Muscle of arm (tissue), 1 donor: ENCODE measurements at regions not wholly inside any gene's neighbourhood (a gene's known extent, or its start where the extent isn't known, plus 50 kb on each side); places are given as distances from the start of the nearest gene placed in this dataset.

ENCODE experiments used
- DNase-seq: peaks from one replicate; pipeline ENCODE4 v3.0.0-alpha.2; 2013

DNA sequence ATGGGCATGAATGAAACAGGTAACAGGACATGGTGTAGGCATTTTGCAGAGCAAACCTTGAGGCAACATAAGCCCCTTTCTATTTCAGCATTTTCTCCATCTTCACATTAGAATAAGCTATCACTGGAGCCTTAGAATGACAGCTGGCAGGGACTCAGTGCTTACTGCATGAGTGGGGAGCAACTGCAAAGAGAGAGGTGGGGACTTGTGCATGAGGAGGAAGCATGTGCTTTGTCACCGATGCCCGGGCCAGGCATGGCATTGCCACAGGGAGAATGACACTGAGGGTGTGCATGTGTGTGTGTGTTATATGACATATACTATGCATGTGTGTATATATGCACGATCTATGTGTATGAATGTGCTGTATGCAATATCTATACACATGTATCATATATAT is 258.2 kb upstream of the RAB6C start:
- no peak for DNase-seq

DNA sequence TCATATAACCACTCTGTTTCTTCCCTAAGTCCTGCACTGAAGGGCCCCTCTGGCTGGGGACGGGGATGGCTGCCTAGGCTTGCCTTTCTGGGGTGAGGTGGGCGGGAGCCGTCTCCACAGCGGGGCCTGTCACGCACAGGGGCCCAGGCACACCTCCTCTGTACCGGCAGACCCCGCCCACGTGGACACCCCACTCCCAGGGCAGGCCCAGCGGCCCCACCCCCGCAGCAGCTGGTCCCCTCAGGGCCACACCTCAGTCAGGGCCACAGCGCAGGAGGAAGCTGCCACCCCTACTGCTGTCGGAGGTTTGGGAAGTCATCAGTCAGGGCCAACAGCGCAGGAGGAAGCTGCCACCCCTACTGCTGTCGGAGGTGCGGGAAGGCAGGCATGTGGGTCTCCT is 257.6 kb upstream of the RAB6C start:
- DNase-seq, result no peak

DNA sequence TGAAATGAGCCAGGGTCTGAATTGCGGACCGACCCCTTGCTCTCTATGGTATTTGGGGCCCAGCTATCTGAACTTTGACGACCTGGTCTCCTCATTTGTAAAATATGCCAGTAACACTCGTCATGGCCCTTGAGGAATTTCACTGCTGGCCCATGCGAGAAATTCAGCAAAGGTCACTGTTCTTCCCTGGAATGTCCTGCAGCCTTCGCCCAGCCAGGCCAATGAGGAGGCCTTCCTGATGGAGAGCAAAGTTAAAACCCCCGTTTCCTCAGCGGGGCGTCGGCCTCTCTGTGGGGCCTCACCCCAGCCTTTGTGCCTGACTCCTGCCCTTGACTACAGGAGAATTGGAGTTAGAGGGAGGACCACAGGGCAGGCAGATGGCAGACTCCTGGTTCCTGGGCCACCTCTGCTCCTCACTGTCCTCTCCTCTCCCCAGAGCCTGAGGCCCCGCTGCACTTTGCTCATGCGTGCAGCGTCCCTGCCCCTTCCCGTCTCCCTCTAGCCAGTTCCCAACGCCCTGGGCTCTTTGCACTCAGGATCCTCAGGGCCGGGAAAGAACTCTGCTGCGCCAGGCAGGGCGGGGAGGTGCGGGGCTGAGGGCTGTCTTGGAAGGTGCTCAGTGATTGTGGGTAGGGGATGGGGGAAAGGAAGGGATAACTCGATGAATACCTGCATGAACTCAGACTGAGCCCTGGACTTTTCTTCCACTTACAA is 257.0 kb upstream of the RAB6C start:
- DNase-seq, result no peak

DNA sequence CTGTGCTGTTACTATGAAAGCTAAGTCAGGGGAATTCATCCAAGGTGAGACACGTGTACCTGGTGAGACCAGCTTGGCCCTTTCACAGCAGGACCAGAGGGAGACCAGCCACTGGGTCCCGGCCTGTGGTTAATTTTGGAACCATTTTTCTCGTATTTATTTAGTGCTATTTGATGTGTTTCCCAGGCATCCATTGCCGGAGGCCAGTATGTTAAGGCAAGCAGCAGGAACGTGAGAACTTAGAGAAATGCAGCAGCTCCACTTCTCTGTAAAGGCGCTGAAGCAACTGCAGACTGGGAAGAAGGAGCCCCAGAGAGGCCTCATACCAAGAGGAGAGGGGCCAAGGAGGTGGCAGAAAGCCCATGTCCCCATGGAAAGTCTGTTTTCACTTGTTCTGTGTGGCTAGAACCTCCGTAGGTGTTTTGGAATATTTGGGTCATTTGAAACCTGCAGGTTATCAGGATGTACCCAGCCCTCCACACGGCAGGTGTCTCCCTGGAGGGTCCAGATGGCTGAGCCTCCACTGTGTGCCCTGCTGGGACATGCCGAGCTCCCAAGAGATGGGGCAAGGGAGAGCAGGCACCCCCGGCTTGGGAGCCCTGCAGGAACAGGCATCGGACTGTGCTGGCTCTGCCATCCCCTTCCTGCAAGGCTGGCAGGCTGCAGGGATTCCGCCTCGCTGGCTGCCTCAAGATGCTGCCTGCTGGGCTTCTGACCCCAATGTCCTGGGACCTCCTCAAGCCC is 256.0 kb upstream of the RAB6C start:
- no peak for DNase-seq

DNA sequence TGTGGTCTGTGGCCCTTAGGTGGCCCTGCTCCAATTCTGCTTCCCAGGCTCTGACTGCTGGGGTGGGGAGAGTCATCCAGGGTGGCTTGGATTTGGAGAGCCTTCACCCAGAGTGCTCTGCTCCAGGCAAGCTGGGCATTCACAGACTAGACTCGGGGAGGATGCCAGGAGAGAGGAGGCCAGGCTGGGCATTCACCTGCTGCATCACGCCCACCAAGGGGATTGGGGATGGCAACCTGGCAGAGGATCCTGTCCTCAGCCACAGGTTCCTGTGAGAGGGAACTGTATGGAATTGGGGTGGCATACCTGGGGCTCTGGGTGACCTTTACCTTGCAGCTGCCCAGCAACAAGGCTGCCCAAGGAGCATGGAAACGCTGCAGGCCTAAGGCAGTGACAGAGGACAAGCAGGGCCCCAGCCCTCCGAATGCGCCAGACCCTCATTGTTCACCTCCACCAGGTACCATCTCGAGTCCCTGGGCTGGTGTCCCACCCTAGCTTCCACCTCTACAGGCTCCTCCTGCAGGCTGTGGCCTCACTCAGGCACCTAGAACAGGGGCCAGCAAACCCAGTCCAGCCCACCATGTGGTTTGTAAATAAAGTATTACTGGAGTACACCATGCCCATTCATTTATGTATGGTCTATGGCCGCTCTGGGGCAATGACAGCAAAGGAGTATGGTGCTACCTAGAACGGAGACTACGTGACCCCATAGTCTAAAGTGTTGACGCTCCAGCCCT is 255.3 kb upstream of the RAB6C start:
- no peak for DNase-seq

DNA sequence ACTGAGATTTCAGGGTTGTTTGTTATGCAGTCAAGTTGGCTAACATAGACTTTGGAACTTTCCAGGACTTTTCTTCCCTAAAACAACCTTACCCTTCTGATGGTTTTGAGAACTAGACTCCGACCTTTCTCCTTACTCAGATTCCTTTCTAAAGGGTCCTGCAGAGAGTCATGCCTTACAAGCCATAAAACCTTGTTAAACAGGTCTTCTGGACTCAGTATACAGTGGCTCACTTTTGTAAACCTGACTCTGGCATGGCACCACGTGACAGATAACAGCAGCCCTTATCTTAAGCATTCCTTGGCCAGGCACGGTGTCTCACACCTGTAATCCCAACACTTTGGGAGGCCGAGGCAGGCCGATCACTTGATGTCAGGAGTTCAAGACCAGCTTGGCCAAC is 253.2 kb upstream of the RAB6C start:
- DNase-seq, result no peak

DNA sequence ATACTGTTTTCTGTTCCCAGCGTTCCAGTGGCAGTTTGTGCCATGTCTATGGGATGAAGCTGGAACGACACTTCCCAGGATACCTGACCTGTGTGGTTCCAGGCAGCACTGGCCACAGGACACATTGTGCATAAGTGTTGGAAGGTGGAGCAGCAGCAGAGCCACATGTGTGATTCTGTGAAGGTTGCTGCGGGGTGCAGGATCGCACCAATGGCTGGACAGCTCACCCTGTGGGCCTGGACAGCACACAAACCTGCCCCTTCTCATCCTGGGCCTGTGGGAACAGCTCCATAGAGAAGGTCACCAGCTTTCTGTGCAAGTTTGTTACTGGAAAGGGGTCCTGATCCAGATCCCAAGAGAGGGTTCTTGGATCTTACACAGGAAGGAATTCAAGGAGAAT is 252.2 kb upstream of the RAB6C start:
- no peak for DNase-seq

DNA sequence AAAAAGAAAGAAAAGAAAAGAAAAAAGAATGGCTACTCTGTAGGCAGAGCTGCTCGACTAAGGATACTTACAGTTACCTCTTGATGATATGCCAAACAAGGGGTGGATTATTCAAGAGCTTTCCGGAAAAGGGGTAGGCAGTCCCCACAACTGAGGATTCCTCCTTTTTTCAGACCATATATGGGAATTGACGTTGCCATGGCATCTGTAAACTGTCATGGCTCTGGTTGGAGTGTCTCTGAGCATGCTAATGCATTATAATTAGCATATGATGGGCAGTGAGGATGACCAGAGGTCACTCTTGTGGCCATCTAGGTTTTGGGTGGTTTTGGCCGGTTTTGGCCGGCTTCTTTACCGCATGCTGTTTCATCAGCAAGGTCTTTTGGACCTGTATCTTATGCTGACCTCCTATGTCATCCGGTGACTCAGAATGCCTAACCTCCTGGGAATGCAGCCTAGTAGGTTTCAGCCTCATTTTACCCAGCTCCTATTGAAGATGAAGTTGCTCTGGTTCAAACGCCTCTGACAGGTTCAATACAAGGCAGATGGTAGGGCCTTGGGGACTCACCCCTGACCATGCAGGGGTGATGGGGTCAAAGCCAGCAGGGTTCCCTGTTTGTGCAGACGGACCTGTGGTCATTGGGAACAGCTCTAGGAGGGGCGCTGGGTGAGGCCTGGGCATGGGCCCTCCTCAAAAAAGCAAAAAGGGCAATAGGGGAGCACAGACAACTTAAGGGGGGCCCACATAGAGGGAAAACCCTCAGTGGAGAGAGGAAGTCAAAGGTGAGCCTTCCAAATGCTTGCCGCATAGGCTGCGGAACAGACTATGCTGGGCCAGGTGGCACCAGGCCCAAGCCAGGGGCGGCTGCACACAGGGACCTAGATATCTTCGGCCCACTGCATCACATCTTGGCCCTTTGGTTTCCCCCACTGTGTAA is 251.2 kb upstream of the RAB6C start:
- no peak for DNase-seq

DNA sequence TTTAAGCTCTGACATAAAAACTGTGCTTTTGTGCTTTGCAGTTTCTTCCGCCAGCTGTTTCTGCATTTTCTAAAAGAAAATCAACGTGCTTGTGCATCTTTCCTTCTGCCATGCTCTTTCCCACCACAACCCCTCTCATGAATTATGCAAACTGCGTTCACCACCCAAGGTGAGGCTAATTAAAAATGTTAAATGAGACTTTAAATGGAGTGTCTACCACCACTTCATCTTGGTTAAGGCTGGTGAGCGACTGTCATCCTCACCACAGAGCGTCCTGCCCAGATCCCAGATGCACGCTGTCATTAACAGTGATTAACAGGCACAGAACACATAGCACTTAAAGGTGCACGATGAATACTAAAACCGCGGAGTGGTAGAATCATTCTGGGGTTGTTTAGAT is 250.5 kb upstream of the RAB6C start:
- DNase-seq, result no peak

DNA sequence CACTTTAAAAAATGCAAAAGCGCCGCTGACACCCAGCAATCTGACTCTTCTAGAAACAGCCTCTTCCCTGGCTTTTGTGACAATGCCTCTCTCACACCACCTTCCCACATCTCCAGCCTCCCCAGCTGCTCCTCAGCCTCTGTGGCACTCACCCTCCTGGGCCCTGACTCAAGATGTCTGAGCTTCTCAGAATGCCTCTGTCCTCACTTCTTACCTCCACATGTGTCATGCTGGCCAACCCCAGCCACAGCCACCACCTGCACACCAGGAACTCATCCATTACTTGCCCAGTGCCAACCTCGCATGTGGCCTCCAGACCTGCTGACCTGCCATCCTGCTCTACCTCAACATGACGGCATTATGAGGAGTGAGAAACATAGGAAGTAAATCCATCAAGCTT is 249.8 kb upstream of the RAB6C start:
- DNase-seq, result no peak

DNA sequence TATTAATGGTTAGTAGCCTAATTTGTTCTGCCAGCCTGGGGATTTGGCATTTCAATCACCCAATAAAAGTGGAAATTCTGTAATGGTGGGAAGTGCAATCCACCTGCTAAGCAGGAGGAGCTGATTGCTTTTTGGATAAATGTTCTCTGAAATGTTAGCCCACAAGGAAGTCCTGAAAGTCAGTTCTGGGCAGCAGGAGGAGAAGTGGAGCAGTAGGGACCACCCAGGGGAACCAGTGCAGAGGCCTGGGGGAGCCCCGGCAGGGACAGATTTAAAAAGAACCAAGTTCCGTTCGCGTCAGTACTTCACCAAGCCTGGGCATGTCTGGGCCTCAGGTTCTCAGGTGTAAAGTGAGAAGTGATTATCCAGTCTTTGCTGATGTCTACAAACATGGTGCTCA is 248.5 kb upstream of the RAB6C start:
- DNase-seq, result no peak

DNA sequence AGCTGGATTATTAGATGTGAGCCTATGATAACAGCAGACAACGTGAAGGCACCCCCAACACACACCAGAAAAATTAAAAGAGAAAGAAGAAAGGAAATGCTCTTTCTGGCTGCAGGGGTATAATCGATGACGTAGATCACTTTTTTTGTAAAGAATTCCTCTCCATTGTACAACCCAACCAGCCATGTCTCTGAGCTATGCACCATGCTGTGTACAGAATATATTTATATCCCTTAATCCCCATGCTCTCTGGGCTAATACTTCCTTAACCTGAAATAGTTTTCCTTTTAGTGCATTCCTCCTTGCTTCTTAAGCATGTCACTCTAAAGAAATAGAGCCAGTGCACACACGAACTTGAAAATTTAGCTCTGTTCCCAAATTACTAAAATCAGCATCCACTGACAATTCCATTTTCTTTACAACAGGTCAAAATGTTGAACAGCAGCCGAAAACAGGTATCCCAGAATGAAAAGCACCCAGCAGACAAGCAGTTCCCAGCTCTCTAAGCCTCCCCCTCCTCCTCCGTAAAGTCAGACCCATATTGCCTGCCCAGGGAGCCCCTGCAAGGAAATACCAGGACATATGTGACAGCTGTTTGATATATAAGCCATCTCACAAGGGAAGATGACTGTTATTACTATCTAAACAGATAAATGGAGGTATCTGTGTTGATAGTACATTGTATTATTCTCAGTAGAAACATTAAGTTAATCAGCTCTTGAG is 247.4 kb upstream of the RAB6C start:
- no peak for DNase-seq

DNA sequence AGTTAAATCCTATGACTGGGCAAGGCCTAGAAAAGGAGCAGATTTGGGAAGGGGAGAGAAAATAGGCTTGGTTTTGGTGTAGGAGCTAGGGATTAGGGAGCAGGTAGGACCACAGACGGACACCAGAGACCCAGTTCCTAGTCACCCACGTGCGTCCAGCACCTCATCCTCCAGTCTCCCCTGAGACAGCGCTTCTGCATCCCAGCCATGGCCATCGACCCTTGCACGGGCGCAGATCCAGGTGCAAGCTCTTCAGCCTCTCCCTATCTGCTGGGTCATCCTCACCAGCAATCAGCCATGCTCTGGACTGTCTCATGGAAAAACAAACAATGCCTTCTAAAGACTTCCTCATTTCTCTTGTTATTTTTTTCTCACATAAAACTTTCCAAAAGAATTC is 246.8 kb upstream of the RAB6C start:
- no peak for DNase-seq

DNA sequence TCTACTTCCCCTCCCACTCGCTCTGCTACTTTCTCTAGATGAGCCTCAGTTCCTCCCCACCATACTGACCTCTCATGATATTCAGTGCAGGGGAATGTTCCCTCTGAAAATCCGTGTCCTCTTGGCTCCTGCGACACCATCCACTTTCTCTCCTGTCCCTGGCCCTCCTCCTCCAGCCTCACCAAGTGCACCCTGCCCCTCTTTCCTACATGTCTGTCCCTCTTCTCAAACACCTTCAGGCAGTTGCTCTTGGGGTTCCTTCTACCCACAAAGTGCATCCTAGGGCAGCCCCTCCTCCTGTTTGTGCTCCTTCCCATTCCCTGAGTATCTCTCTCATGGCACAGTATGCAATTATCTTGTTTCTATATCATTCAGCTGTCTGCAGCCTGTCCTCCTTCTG is 246.4 kb upstream of the RAB6C start:
- no peak for DNase-seq

DNA sequence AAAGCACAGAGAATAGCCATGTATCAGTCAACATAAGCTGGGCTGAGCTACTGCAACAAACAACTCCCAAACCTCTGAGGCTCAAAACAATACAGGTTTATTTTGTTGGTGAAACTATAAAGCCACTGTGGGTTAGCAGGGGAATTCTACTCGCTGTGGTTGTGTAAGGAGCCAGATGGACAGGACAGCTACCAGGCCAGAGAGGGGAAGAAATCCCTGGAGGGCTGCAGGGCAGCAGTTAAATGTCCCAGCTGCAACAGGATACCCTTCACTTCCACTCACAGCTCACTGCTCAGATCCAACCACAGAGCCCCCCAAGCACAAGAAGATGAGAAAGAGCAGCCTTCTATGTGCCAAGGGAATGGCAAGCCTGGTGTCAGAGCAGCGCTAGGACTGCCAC is 245.9 kb upstream of the RAB6C start:
- no peak for DNase-seq

DNA sequence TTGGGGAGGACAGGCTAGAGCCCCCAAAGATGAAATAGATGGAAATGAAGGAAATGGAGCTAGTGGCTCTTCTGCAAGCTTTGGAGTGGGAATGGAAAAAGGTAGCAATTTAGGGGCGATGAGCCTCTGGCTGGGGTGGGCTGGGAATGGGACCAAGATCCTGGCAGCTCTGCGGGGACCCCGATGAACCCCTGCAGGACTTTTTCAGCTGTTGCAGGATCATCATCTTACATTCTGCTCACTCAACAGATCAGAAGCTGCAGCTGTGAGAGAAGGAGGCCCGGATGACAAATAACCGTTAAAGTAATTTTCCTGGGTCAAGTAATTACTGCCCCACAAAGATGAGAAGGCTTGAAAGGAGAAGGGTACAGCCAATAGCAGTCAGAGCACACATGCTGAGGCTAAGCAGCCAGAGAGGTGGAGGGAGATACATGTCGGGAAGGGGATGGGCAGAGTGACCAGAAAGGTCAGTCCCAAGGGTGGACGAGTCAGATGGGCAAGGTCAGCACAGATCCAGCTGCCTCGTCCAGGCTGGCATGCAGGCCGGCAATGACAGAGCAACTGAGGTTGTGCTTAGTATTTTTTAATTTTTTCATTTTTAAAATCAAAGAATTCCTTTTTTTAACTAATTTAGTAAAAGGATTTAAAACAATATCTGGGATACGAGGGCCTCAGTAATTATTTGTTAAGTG is 245.0 kb upstream of the RAB6C start:
- no peak for DNase-seq

DNA sequence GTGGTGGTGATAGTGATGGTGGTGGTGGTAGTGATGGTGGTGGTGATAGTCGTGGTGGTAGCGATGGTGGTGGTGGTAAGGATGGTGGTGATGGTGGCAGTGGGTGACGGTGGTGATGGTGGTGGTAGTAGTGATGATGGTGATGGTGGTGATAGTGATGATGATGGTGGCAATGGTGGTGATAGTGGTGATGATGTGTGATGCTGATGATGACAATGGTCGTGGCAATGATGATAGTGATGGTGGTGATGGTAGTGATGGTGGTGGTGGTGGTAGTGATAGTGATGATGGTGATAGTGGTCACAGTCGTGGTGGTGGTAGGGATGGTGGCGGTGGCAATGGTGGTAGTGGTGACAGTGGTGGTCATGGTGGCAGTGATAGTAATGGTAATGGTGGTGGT is 243.9 kb upstream of the RAB6C start:
- no peak for DNase-seq

DNA sequence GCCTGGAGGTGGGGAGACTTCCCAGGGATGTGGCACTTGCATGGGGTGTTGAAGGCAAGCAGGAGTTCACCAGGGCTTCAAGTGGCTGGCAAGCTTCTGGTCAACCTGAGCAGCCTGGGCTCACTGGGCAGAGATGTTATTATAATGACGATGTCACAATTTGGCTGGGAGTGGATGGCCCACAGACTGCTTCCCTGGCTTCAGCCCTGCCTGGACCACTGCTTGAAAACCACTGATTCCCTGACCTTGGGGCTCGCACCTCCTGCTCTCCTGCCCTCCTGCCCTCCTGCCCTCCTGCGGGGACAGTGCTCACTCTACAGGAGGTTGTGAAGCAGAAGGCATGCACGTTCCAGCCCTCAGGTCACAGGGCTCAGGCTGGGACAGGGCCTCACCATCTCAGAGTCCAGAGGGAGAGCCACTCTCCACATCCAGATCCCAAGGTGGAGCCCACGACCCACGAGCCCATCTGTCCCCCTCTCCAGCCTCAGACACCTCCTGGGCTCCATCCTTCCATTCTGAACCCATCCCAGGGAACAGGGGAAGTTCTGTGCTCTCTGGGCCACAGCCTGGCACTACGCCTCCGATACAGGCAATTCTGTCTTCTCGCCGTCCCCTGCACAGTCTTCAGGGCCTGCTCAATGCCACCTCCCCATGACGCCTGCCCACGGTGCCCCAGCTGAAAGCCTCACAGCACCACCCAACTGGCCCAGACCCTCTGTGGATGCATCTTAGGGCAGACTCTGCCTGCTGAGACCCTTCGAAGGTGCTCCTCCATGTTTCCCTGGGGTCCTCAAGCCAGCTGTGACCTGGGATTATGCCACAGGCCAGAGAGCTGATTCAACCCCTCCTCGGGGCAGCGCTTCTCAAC is 241.6 kb upstream of the RAB6C start:
- DNase-seq, result no peak

DNA sequence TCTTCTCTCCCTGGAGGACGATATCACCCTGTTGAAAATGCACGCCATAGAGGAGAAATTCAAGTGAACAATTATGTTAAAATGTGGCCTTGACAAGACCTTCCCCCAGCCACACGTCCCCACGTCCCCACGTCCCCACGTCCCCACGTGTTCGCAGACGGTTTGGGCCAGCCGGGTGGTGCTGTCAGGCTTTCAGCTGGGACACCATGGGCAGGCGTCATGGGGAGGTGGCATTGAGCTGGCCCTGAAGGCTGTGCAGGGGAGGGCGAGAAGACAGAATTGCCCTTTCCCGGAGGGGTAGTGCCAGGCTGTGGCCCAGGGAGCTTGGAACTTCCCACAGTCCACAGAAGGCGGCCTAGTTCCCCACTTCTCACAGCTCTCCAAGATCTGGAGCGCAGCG is 240.7 kb upstream of the RAB6C start:
- DNase-seq, result no peak

DNA sequence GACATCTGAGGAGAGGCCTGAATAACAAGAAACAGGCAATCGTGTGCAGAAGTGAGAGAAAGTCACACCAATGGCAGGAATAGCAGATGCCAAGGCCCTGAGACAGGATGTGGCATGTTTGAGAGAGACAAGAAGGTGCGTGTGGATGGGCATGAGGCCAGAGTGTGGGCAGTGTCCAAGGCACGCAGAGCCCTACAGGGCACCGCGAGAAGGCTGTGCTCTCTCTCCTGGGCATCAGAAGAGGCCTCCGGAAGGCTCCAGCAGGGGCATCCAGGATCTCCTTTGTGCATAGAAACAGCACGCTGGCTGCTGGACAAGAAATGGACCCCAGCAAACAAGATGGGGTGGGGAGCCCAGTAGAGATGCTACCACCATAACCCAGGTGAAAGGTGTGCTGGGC is 239.0 kb upstream of the RAB6C start:
- DNase-seq, result no peak
